Left renal pelvis (tissue), 4 donors: ENCODE measurements at regions not wholly inside any gene's neighbourhood (a gene's known extent, or its start where the extent isn't known, plus 50 kb on each side); places are given as distances from the start of the nearest gene placed in this dataset.

ENCODE experiments used
- DNase-seq, 4 donors: peaks; one replicate each; pipeline ENCODE4 v3.0.0-alpha.2; 2013; ENCODE audit warnings: low read depth in 4 of 4, low spot score in 3 of 4

DNA sequence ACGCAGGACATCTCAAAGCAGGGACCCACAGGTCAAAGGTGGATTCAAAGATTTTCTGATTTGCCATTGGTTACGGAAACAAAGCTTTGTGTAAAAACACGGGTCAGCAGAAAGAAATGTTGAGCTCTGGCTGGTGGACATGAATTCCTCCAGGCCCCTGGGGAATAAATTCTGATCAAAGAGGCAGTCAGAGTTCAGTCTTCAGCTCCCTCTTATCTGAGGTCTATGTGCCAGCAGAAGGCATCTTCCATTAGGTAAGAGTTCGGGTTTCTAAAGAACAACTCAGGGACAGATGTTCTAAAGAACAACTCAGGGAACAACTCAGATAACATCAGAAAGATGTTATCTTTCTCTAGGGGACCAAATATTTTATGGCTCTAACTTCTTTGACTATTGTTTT, 64.9 kb upstream of the PALS2 start:
- no peak for DNase-seq

DNA sequence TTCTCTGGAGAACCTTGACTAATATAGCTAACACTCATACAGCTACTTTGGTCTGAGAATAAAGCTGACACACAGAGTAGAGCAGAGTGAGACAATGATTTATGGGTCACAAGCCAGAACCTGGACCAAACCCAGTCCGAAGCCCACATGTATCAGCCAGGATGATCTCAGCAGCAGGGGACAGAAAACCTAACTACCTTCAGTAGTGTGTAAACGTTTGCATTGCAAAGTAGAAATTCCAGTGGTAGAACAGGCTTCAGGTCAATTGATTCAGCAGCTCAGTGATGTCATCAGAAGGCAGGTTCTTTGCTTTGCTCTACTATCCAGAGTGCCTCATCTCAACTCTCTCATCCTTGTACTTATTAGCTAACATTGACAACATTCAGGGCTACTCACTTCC, 62.5 kb upstream of the PALS2 start:
- DNase-seq, result no peak

DNA sequence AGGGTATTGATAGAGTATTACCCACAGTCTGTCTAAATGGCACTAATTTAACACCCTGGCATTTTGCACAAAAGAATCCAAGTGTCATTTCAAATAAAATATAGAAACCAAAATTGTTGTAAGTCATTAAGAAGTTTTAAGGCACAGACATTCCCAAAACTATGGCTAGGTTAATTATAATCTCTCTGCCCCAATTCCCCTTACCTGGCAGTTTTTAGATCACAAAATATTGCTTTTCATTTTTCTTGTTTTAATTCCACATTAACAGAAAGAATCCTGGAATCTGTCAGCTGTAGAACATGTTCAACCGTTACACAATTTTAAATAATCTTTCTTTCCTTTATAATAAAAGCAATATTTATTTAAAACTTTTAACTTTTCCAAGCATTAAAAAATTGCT, 56.1 kb upstream of the PALS2 start:
- no peak for DNase-seq

DNA sequence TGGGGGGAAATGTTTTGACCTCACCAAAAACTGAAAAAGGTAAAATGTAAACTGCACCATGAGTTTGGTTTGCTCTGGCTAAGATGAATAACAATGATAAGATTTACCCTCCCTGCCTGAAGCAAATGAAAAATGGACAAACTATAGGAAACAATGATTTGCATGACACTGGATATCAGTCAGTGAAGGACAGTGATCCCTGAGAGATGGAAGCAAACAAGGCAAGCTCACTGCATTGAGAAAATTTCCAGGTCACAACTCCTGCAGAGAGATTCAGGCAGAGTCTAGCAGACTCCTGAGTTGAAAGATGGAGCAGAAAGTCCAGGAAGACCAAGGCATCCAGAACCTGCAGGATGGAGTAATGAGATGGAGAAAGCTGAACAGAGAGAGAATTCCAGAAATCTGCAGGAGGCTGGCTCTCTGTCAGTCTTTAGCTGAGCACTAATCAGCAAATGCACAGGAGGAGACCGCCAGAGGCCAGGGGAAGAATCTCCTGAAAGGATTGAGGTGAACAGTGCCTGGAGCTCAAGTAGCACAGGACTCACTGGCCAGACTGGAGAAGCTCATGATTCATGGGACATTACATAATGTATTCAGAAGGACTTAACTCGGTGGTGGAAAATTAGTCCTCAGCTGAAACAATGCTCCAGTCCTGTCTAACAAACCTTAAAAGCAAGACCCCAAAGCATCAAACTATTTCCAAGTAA, 51.2 kb upstream of the PALS2 start:
- DNase-seq, result no peak
